NCI-H748 (cell line): ENCODE measurements at regions not wholly inside any gene's neighbourhood (a gene's known extent, or its start where the extent isn't known, plus 50 kb on each side); places are given as distances from the start of the nearest gene placed in this dataset.
"Not testable (repeated sequence)": the region's sequence is repeated elsewhere in the genome, so short reads cannot be mapped to it uniquely, and the experiment has no call there.

Experiments
- DNase-seq: peaks from one replicate; lab custom pipeline; 2025; ENCODE audit not compliant: unreplicated experiment; lab: John Stamatoyannopoulos, UW

DNA sequence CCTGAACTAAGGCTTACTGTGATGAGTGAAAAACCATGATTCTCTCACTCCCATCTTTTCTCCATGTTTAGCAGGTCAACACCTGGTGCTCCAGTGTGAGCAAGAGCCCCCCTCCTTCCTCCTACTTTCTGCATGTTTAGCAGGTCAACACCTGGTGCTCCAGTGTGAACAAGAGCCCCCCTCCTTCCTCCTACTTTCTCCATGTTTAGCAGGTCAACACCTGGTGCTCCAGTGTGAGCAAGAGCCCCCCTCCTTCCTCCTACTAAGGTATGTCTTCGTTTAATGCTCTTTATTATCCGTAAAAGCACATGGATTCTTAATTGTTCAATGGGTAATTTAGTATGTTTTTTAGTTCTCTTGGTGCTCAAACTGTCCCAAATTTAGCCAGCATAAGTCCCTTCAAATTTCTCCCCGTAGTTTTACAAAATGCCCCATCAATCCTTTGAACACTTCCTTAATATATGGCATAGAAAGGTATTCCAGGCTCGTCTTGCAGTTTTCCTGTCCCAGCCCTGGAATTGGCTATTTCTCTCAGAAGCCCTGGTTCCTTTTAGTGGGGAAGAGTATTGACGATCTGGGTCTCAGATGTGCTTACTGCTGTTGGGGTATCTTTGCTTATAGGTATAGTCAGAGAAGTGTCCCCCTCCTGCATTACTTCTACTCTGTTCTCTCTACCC, 760.8 kb upstream of the TPTE start:
- DNase-seq = no peak

- no peak for DNase-seq
Measured at GRCh38 chr21:9763306-9763705, 758.1 kb upstream of the TPTE start.

- no peak for DNase-seq
Measured at GRCh38 chr21:9763807-9764206, 757.6 kb upstream of the TPTE start.

DNA sequence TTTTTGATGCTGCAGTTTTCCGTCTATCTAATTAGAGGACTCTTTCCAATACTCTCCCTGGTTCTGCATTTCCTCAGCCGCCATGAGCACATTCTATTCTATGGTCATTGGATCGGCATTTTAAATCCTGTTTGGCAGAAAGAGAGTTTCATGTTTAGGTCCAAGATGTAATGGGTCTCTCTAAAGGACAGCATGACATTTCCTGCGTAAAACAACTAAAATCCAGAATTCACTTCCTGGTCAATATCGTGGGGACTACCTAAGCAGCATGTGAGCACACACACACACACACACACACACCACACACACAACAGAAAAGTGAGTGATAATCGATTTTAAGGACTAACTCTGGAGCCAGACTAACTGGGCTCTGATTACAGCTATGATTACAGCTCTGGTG, 757.1 kb upstream of the TPTE start:
- DNase-seq = not testable (repeated sequence)

DNA sequence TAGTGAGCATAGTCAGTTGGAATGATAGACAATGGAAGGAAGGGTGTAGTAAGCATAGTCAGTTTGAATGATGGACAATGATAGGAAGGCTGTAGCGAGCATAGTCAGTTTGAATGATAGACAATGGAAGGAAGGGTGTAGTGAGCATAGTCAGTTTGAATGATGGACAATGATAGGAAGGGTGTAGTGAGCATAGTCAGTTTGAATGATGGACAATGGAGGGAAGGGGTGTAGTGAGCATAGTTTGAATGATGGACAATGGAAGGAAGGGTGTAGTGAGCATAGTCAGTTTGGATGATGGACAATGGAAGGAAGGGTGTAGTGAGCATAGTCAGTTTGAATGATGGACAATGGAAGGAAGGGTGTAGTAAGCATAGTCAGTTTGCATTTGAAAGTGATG, 755.8 kb upstream of the TPTE start:
- not testable (repeated sequence) for DNase-seq

- not testable (repeated sequence) for DNase-seq
Measured at GRCh38 chr21:9766890-9767591, 754.3 kb upstream of the TPTE start.

- peak; percentile 42 for DNase-seq
Measured at GRCh38 chr21:9767592-9768375, 753.6 kb upstream of the TPTE start.

- not testable (repeated sequence) for DNase-seq
Measured at GRCh38 chr21:9768376-9769130, 752.8 kb upstream of the TPTE start.

DNA sequence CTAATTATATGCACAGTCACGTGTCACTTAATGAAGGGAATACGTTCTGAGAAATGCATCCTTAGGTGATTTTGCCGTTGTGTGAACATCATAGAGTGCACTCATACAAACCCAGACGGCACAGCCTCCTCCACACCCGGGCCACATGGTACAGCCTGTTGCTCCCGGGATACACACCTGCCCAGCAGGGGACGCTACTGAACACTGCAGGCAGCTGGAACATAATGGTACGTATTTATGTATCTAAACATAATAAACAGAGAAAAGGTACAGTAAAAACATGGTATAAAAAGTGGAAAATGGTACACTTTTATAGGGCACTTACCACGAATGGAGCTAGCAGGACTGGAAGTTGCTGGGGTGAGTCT, 752.3 kb upstream of the TPTE start:
- not testable (repeated sequence) for DNase-seq

DNA sequence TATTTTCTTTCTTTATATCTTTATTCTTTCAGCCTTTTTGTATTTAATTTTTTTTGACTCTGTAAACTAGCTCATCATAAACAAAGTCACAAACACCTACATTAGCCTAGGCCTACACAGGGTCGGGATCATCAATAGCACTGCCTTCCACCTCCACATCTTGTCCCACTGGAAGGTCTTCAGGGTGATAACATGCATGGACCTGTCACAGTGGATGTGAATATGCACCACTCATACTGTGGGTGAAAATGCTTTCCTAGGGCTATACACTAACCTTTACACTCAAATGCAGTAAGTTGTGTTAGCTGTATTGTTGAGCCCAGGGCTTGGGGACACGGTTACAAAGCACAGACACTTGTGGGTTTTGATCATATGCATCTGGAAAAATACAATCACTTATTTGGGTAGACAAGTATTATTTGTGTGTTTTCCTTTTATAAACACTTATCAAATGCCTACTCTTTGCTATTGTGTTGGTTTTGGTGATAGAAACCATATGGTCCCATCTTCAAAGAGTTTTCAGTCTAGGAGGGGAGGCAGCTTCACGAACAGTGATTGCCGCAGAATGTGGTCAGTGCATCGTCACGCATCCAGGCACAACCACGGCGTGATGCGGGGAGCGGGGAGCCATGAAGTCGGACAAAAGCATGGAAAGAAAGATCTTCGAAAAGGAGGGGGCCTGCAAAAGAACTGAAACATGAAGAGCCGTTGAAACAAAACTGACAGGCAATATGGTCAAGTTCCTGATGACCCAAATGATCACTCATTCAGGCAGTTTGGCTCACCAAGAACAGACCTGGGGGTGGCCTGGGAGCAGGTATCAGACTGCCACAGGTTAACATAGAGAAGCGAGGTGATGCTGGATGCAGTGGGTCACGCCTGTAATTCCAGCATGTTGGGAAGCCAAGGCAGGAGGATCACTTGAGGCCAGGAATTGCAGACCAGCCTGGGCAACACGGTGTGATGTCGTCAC, 751.4 kb upstream of the TPTE start:
- not testable (repeated sequence) for DNase-seq

- DNase-seq = not testable (repeated sequence)
Measured at GRCh38 chr21:9771466-9772347, 749.7 kb upstream of the TPTE start.

- no peak for DNase-seq
Measured at GRCh38 chr21:9772348-9772672, 749.1 kb upstream of the TPTE start.

GRCh38 chr21:9772877-9773420, 748.4 kb upstream of the TPTE start:
- DNase-seq = not testable (repeated sequence)

DNA sequence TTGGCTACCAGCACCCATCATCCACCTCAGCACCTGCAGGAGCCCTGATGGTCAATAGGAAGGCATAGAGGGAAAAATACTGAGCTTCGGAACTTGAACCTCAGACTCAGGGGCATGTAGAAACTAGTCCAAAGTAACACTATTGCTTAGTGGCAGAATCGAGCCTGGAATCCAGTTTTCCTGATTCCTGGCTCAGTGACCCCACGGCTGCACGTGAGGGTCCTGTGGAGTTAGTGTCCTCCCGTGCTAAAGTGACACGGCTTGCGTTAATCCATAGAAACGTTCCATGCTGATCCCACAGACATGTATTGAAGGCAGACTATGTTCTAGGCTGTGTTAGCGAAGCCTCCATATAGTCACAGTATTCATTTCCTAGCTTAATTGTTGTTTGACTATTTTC, 747.0 kb upstream of the TPTE start:
- DNase-seq = no peak

DNA sequence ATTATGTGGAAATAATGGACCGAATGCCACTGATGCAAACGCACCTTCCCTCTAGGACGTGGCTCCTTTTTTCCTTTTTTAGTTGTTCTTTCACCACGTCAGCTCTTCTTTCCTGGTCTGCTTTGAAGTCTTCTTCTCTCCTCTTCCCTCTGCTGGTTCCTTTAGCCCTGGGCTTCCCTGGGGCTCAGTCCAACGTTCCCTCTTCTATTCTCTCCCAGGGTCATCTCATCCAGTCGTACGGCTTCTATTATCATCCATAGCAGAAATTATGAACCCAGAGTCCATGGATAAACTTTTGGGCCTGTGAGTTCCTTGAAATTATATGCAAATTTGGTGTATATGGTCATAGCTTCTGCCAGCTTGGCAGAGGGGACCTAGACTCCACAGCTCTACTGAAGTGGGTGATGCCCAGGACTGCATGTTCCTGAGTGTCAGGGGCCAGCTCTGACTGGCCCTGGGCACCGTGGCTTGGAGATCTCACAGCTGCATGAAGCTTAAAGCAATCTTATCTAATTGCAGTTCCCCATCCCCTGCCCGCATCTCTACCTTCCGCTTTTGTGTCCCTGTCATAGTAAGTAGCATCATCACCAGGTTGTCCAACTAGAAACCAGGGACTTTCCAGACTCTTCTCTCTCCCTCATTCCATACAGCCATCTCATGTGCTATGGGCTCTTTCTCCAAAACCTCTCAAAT, 746.3 kb upstream of the TPTE start:
- not testable (repeated sequence) for DNase-seq

GRCh38 chr21:9775877-9776276, 745.5 kb upstream of the TPTE start:
- DNase-seq = not testable (repeated sequence)

GRCh38 chr21:9776286-9777020, 744.9 kb upstream of the TPTE start:
- DNase-seq = not testable (repeated sequence)

DNA sequence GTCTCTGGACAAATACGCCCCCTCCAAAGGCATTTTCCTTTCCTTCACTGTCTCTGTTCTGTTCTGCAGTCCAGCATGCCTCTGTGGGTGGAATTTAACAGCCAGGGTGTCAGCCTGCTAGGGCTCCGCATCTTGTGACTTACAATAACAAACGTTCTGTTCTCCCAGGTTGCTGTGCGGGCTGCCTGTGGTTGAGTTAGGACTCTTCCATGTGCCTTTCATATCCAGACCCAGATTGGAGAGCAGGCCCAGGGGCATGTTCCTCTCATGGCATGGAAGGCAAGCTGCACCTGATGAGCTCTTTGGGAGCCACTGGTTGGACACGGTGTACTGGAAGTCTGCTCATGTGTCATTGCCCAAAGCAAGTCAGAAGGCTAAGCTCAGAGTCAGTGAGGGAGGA, 742.8 kb upstream of the TPTE start:
- not testable (repeated sequence) for DNase-seq
